GM23338 (cell line): ENCODE measurements at regions not wholly inside any gene's neighbourhood (a gene's known extent, or its start where the extent isn't known, plus 50 kb on each side); places are given as distances from the start of the nearest gene placed in this dataset.
"Not testable (repeated sequence)": the region's sequence is repeated elsewhere in the genome, so short reads cannot be mapped to it uniquely, and the experiment has no call there.

ENCODE experiments used
- CREB1 ChIP-seq: fragments of 250-450 bp; sonication (Bioruptor Pico); IDR thresholded peaks from 2 replicates; pipeline ENCODE4 v1.5.0; 2020; ENCODE audit warnings: low read depth, mild to moderate bottlenecking, moderate library complexity
- CTCF ChIP-seq, 2 experiments: fragments of 200-600 bp in 1 of 2; sonication (generic) in 1 of 2; conservative IDR thresholded peaks; 2 replicates each; pipeline versions ENCODE4 v1.5.1 to v1.6.1; 2016 to 2017; ENCODE audit warnings: antibody characterized with exemption in 2 of 2, low read depth in 2 of 2, mild to moderate bottlenecking in 2 of 2, moderate library complexity in 1 of 2
- ETS1 ChIP-seq: IDR thresholded peaks from 2 replicates; pipeline ENCODE4 v1.6.1; 2016; ENCODE audit warnings: antibody characterized with exemption
- EZH2 ChIP-seq: fragments of 200-600 bp; sonication (generic); IDR thresholded peaks from one replicate; pipeline ENCODE4 v1.8.0; 2017; ENCODE audit warnings: antibody characterized with exemption, mild to moderate bottlenecking, low read depth; ENCODE audit not compliant: unreplicated experiment
- EZH2phosphoT487 ChIP-seq: fragments of 200-600 bp; sonication (generic); IDR thresholded peaks from one replicate; pipeline ENCODE4 v1.8.1; 2018; ENCODE audit warnings: antibody characterized with exemption; ENCODE audit not compliant: unreplicated experiment
- NANOG ChIP-seq: IDR thresholded peaks from 2 replicates; pipeline ENCODE4 v1.6.1; 2016; ENCODE audit warnings: antibody characterized with exemption, borderline replicate concordance
- POLR2AphosphoS5 ChIP-seq: IDR thresholded peaks from 2 replicates; pipeline ENCODE4 v1.6.1; 2016; ENCODE audit warnings: antibody characterized with exemption, low read depth
- ZNF114 ChIP-seq: fragments of 250-450 bp; sonication (Bioruptor Pico); IDR thresholded peaks from 2 replicates; pipeline ENCODE4 v1.5.0; 2020; ENCODE audit warnings: mild to moderate bottlenecking, moderate library complexity
- ZNF331 ChIP-seq: fragments of 250-450 bp; sonication (Bioruptor Pico); IDR thresholded peaks from 2 replicates; pipeline ENCODE4 v1.5.0; 2020; ENCODE audit warnings: low read depth, mild to moderate bottlenecking, moderate library complexity
- TF ChIP-seq, protein P1 (sequence below): IDR thresholded peaks from one replicate; pipeline ENCODE4 v1.6.1; 2018; ENCODE audit warnings: antibody characterized with exemption; ENCODE audit not compliant: unreplicated experiment
- TF ChIP-seq, protein P2 (sequence below): fragments of 250-450 bp; sonication (Bioruptor Pico); IDR thresholded peaks from 2 replicates; pipeline ENCODE4 v1.5.0; 2020; ENCODE audit warnings: mild to moderate bottlenecking, moderate library complexity

- TF ChIP-seq CTCF (conservative IDR thresholded peaks at IDR 0.05; ENCODE audit: low read depth in 2 of 2); NANOG; ZNF331; POLR2AphosphoS5; CREB1 (CRISPR knock-in tag); ETS1; EZH2; EZH2phosphoT487; ZNF114 (CRISPR knock-in tag): not testable (repeated sequence)
- TF ChIP-seq, protein P1, sequence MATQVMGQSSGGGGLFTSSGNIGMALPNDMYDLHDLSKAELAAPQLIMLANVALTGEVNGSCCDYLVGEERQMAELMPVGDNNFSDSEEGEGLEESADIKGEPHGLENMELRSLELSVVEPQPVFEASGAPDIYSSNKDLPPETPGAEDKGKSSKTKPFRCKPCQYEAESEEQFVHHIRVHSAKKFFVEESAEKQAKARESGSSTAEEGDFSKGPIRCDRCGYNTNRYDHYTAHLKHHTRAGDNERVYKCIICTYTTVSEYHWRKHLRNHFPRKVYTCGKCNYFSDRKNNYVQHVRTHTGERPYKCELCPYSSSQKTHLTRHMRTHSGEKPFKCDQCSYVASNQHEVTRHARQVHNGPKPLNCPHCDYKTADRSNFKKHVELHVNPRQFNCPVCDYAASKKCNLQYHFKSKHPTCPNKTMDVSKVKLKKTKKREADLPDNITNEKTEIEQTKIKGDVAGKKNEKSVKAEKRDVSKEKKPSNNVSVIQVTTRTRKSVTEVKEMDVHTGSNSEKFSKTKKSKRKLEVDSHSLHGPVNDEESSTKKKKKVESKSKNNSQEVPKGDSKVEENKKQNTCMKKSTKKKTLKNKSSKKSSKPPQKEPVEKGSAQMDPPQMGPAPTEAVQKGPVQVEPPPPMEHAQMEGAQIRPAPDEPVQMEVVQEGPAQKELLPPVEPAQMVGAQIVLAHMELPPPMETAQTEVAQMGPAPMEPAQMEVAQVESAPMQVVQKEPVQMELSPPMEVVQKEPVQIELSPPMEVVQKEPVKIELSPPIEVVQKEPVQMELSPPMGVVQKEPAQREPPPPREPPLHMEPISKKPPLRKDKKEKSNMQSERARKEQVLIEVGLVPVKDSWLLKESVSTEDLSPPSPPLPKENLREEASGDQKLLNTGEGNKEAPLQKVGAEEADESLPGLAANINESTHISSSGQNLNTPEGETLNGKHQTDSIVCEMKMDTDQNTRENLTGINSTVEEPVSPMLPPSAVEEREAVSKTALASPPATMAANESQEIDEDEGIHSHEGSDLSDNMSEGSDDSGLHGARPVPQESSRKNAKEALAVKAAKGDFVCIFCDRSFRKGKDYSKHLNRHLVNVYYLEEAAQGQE, result not testable (repeated sequence)
- TF ChIP-seq, protein P2, sequence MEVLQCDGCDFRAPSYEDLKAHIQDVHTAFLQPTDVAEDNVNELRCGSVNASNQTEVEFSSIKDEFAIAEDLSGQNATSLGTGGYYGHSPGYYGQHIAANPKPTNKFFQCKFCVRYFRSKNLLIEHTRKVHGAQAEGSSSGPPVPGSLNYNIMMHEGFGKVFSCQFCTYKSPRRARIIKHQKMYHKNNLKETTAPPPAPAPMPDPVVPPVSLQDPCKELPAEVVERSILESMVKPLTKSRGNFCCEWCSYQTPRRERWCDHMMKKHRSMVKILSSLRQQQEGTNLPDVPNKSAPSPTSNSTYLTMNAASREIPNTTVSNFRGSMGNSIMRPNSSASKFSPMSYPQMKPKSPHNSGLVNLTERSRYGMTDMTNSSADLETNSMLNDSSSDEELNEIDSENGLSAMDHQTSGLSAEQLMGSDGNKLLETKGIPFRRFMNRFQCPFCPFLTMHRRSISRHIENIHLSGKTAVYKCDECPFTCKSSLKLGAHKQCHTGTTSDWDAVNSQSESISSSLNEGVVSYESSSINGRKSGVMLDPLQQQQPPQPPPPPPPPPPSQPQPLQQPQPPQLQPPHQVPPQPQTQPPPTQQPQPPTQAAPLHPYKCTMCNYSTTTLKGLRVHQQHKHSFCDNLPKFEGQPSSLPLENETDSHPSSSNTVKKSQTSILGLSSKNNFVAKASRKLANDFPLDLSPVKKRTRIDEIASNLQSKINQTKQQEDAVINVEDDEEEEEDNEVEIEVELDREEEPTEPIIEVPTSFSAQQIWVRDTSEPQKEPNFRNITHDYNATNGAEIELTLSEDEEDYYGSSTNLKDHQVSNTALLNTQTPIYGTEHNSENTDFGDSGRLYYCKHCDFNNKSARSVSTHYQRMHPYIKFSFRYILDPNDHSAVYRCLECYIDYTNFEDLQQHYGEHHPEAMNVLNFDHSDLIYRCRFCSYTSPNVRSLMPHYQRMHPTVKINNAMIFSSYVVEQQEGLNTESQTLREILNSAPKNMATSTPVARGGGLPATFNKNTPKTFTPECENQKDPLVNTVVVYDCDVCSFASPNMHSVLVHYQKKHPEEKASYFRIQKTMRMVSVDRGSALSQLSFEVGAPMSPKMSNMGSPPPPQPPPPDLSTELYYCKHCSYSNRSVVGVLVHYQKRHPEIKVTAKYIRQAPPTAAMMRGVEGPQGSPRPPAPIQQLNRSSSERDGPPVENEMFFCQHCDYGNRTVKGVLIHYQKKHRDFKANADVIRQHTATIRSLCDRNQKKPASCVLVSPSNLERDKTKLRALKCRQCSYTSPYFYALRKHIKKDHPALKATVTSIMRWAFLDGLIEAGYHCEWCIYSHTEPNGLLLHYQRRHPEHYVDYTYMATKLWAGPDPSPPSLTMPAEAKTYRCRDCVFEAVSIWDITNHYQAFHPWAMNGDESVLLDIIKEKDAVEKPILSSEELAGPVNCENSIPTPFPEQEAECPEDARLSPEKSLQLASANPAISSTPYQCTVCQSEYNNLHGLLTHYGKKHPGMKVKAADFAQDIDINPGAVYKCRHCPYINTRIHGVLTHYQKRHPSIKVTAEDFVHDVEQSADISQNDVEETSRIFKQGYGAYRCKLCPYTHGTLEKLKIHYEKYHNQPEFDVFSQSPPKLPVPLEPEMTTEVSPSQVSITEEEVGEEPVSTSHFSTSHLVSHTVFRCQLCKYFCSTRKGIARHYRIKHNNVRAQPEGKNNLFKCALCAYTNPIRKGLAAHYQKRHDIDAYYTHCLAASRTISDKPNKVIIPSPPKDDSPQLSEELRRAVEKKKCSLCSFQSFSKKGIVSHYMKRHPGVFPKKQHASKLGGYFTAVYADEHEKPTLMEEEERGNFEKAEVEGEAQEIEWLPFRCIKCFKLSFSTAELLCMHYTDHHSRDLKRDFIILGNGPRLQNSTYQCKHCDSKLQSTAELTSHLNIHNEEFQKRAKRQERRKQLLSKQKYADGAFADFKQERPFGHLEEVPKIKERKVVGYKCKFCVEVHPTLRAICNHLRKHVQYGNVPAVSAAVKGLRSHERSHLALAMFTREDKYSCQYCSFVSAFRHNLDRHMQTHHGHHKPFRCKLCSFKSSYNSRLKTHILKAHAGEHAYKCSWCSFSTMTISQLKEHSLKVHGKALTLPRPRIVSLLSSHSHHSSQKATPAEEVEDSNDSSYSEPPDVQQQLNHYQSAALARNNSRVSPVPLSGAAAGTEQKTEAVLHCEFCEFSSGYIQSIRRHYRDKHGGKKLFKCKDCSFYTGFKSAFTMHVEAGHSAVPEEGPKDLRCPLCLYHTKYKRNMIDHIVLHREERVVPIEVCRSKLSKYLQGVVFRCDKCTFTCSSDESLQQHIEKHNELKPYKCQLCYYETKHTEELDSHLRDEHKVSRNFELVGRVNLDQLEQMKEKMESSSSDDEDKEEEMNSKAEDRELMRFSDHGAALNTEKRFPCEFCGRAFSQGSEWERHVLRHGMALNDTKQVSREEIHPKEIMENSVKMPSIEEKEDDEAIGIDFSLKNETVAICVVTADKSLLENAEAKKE (CRISPR knock-in tag), result not testable (repeated sequence)
Observed at GRCh38 chr11:12059144-12059543, 50.7 kb upstream of the DKK3 start.
